RWPE1 (cell line): ENCODE measurements at regions not wholly inside any gene's neighbourhood (a gene's known extent, or its start where the extent isn't known, plus 50 kb on each side); places are given as distances from the start of the nearest gene placed in this dataset.

Experiments
- CTCF ChIA-PET: fragments of 350-600 bp; sonication (Branson Sonifier 250); formaldehyde crosslinking; extraction: SDS; loops from one replicate; lab custom pipeline; 2021; lab: Yijun Ruan, JAX
- POLR2A ChIA-PET: fragments of 400-600 bp; formaldehyde crosslinking; extraction: SDS; loops from one replicate; lab custom pipeline; 2020; ENCODE audit warnings: antibody characterized with exemption; ENCODE audit not compliant: low non-redundant PET; lab: Yijun Ruan, JAX
- DNase-seq: peaks from one replicate; pipeline ENCODE4 v3.0.0; 2012; ENCODE audit warnings: low spot score
- H3K27ac ChIP-seq: fragments of 450-650 bp; 2 replicates; pipeline ENCODE4 v1.5.1; 2017
- TF ChIP-seq, protein P1 (sequence below): fragments of 450-650 bp; conservative IDR thresholded peaks from 2 replicates; pipeline ENCODE4 v1.5.1; 2017; ENCODE audit warnings: low read depth, mild to moderate bottlenecking

GRCh38 chr16:27722207-27722606 is 172.3 kb downstream of the KATNIP start:
- no peak for DNase-seq
- POLR2A ChIA-PET: no interaction called here
- CTCF ChIA-PET: interaction anchor here (0.7 kb wide), 1 partner anchor 9 kb away, joined by 4 read pairs; no protein-coding TSS in a partner anchor
- TF ChIP-seq, protein P1, sequence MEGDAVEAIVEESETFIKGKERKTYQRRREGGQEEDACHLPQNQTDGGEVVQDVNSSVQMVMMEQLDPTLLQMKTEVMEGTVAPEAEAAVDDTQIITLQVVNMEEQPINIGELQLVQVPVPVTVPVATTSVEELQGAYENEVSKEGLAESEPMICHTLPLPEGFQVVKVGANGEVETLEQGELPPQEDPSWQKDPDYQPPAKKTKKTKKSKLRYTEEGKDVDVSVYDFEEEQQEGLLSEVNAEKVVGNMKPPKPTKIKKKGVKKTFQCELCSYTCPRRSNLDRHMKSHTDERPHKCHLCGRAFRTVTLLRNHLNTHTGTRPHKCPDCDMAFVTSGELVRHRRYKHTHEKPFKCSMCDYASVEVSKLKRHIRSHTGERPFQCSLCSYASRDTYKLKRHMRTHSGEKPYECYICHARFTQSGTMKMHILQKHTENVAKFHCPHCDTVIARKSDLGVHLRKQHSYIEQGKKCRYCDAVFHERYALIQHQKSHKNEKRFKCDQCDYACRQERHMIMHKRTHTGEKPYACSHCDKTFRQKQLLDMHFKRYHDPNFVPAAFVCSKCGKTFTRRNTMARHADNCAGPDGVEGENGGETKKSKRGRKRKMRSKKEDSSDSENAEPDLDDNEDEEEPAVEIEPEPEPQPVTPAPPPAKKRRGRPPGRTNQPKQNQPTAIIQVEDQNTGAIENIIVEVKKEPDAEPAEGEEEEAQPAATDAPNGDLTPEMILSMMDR: no peak
- H3K27ac ChIP-seq: no peak overlapping the region

DNA sequence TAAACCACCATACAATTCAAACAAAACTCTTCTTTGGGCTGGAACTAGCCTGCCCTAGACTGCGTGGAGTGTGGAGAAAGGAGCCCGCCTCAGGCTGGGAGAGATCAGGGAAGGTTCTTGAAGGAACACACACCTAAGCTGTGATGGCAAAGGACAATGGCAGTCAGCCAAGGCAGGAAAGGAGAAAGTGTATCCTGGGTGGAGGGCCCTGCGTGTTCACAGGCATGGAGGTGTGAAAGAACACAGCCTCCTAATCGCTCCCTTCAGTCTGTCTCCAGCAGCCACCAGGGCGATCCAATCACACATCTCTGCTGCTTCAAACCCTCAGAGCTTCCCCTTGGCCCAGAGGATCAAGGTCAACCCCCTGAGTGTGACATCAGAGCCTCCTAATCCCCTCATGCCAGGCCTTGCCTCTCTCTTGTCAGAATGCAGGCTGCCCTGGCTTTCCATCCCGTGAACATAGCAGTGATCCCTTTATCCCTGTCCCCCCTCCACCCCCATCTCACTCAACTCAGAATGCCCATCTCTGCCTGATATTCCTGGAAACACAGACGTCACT is 173.0 kb downstream of the KATNIP start:
- CTCF ChIA-PET: interaction anchor here (0.7 kb wide), 1 partner anchor 9 kb away, joined by 4 read pairs; no protein-coding TSS in a partner anchor
- TF ChIP-seq, protein P1: no peak
- no peak for DNase-seq
- POLR2A ChIA-PET: no interaction called here
- H3K27ac ChIP-seq: no peak overlapping the region; the same call in 1 of the 2 replicates

- TF ChIP-seq, protein P1: no peak
- POLR2A ChIA-PET: no interaction called here
- DNase-seq: no peak
- H3K27ac ChIP-seq: peak overlapping the region; percentile 51
- CTCF ChIA-PET: no interaction called here
Measured at GRCh38 chr16:27723711-27724481, 174.0 kb downstream of the KATNIP start.

GRCh38 chr16:27724482-27725235 is 174.7 kb downstream of the KATNIP start:
- no peak for DNase-seq
- POLR2A ChIA-PET: no interaction called here
- H3K27ac ChIP-seq: peak overlapping the region; percentile 51
- CTCF ChIA-PET: no interaction called here
- TF ChIP-seq, protein P1: no peak

- no peak overlapping the region for H3K27ac ChIP-seq
- DNase-seq: no peak
- TF ChIP-seq, protein P1: no peak
- ChIA-PET POLR2A (no interaction called here), CTCF (no interaction called here)
Measured at GRCh38 chr16:27725236-27726000, 175.5 kb downstream of the KATNIP start.
